CD4-positive, alpha-beta T cell treated with Interferon alpha-2 for 1 hour (primary cell): ENCODE measurements at regions not wholly inside any gene's neighbourhood (a gene's known extent, or its start where the extent isn't known, plus 50 kb on each side); places are given as distances from the start of the nearest gene placed in this dataset.
"Not testable (repeated sequence)": the region's sequence is repeated elsewhere in the genome, so short reads cannot be mapped to it uniquely, and the experiment has no call there.

Source experiments
- DNase-seq, 2 donors: peaks; one replicate each; pipeline ENCODE4 v3.0.0-alpha.2; 2020 to 2022

- not testable (repeated sequence) for DNase-seq
These were observed 61.1 kb downstream of the DEFB131A start for GRCh38 chr4:9505341-9505740.

- DNase-seq: not testable (repeated sequence)
These were observed 62.5 kb downstream of the DEFB131A start for GRCh38 chr4:9506672-9507071.

- DNase-seq: not testable (repeated sequence)
These were observed 68.7 kb downstream of the DEFB131A start for GRCh38 chr4:9512941-9513340.

GRCh38 chr4:9519631-9520030, 75.4 kb downstream of the DEFB131A start:
- DNase-seq: not testable (repeated sequence)

GRCh38 chr4:9522903-9523302, 78.7 kb downstream of the DEFB131A start:
- DNase-seq: peak in 1 of 2 donors; percentile 48

- not testable (repeated sequence) for DNase-seq
These were observed 80.2 kb downstream of the DEFB131A start for GRCh38 chr4:9524406-9524805.

GRCh38 chr4:9532134-9532862, 88.1 kb downstream of the DEFB131A start:
- peak; percentile 56 to 67 for DNase-seq

- not testable (repeated sequence) for DNase-seq
These were observed 88.6 kb downstream of the DEFB131A start for GRCh38 chr4:9532863-9533192.

GRCh38 chr4:9537101-9537500, 92.9 kb downstream of the DEFB131A start:
- not testable (repeated sequence) for DNase-seq

- not testable (repeated sequence) for DNase-seq
These were observed 95.8 kb downstream of the DEFB131A start for GRCh38 chr4:9539939-9540520.

- DNase-seq: not testable (repeated sequence)
These were observed 97.2 kb downstream of the DEFB131A start for GRCh38 chr4:9541388-9541915.

- DNase-seq: not testable (repeated sequence)
These were observed 100.6 kb downstream of the DEFB131A start for GRCh38 chr4:9544851-9545250.

GRCh38 chr4:9547470-9547869, 103.3 kb downstream of the DEFB131A start:
- DNase-seq: not testable (repeated sequence)

GRCh38 chr4:9556076-9556475, 111.9 kb downstream of the DEFB131A start:
- not testable (repeated sequence) for DNase-seq

- not testable (repeated sequence) for DNase-seq
These were observed 133.7 kb downstream of the DEFB131A start for GRCh38 chr4:9577869-9578268.

GRCh38 chr4:9582880-9583279, 138.7 kb downstream of the DEFB131A start:
- DNase-seq: not testable (repeated sequence)

- no peak for DNase-seq
These were observed 147.8 kb downstream of the DEFB131A start for GRCh38 chr4:9592010-9592409.

GRCh38 chr4:9594948-9595347, 150.7 kb downstream of the DEFB131A start:
- DNase-seq: no peak

GRCh38 chr4:9595531-9595930, 151.3 kb downstream of the DEFB131A start:
- DNase-seq: not testable (repeated sequence)

- no peak for DNase-seq
These were observed 155.1 kb downstream of the DEFB131A start for GRCh38 chr4:9599266-9599665.

GRCh38 chr4:9600246-9600645, 156.0 kb downstream of the DEFB131A start:
- no peak for DNase-seq

- DNase-seq: no peak
These were observed 158.2 kb downstream of the DEFB131A start for GRCh38 chr4:9602389-9602914.

GRCh38 chr4:9604031-9604892, 160.0 kb downstream of the DEFB131A start:
- peak; percentile 66 to 77 for DNase-seq
